ENCODE measurements at regions not wholly inside any gene's neighbourhood (a gene's known extent, or its start where the extent isn't known, plus 50 kb on each side); places are given as distances from the start of the nearest gene placed in this dataset.

- no peak for DNase-seq
- no peak overlapping the region for H3K4me3 ChIP-seq
- no peak overlapping the region for H3K27ac ChIP-seq
- intact Hi-C loops (cut with DNase I) = no loop called here
- TF ChIP-seq CTCF (IDR thresholded peaks at IDR 0.05) = no peak
- TF ChIP-seq POLR2A (IDR thresholded peaks at IDR 0.05) = no peak
- no peaks in the 10 kb centered on the region for H3K36me3 ChIP-seq
- no peaks in the 10 kb centered on the region for H3K27me3 ChIP-seq
- no peaks in the 10 kb centered on the region for H3K4me1 ChIP-seq
- H3K9me3 ChIP-seq = no peaks in the 10 kb centered on the region
- WGBS, 2 donors = 75 to 84% methylated on average over 8 of the region's 8 CpGs
Observed at GRCh38 chr1:214205053-214205452, 75.9 kb upstream of the SMYD2 start.

- 74 to 91% methylated on average over 12 to 14 of the region's 14 CpGs for WGBS, 2 donors
- Histone ChIP-seq H3K9me3 (no peaks in the 10 kb centered on the region), H3K27me3 (no peaks in the 10 kb centered on the region), H3K27ac (no peak overlapping the region), H3K4me3 (no peak overlapping the region), H3K36me3 (no peaks in the 10 kb centered on the region), H3K4me1 (peaks cover 0 to 9% (median 0%) of the 10 kb centered on the region in 3 donors)
- no peak for DNase-seq
- TF ChIP-seq CTCF (IDR thresholded peaks at IDR 0.05) = no peak
- intact Hi-C loops (cut with DNase I) = no loop called here
Observed at GRCh38 chr1:214208460-214208859, 72.5 kb upstream of the SMYD2 start.

GRCh38 chr1:214209260-214209808 lies 71.6 kb upstream of the SMYD2 start:
- Histone ChIP-seq H3K9me3 (no peaks in the 10 kb centered on the region), H3K4me1 (peaks cover 0 to 18% (median 2%) of the 10 kb centered on the region in 3 donors), H3K27ac (no peak overlapping the region), H3K4me3 (no peak overlapping the region), H3K36me3 (no peaks in the 10 kb centered on the region), H3K27me3 (no peaks in the 10 kb centered on the region)
- WGBS, 2 donors = 80 to 92% methylated on average over 1 to 4 of the region's 7 CpGs
- DNase-seq = no peak
- TF ChIP-seq POLR2A (IDR thresholded peaks at IDR 0.05) (no peak), CTCF (IDR thresholded peaks at IDR 0.05) (no peak)
- intact Hi-C loops (cut with DNase I) = no loop called here

- Histone ChIP-seq H3K9me3 (no peaks in the 10 kb centered on the region), H3K36me3 (no peaks in the 10 kb centered on the region), H3K4me1 (peaks cover 0 to 34% (median 3%) of the 10 kb centered on the region in 3 donors), H3K4me3 (no peak overlapping the region), H3K27me3 (peaks cover 0 to 3% (median 0%) of the 10 kb centered on the region in 4 donors), H3K27ac (no peak overlapping the region)
- no peak for DNase-seq
- no peak for TF ChIP-seq POLR2A (IDR thresholded peaks at IDR 0.05)
- TF ChIP-seq CTCF (IDR thresholded peaks at IDR 0.05) = no peak
- WGBS, 2 donors = 40 to 53% methylated on average over 4 of the region's 4 CpGs
- intact Hi-C loops (cut with DNase I) = no loop called here
Observed at GRCh38 chr1:214213136-214213535, 67.8 kb upstream of the SMYD2 start.

- Histone ChIP-seq H3K36me3 (no peaks in the 10 kb centered on the region), H3K27ac (no peak overlapping the region), H3K9me3 (no peaks in the 10 kb centered on the region), H3K4me3 (no peak overlapping the region), H3K27me3 (peaks cover 0 to 19% (median 0%) of the 10 kb centered on the region in 4 donors), H3K4me1 (peaks cover 0 to 34% (median 3%) of the 10 kb centered on the region in 3 donors)
- no peak for TF ChIP-seq POLR2A (IDR thresholded peaks at IDR 0.05)
- no peak for TF ChIP-seq CTCF (IDR thresholded peaks at IDR 0.05)
- no peak for DNase-seq
- intact Hi-C loops (cut with DNase I) = no loop called here
- 48 to 80% methylated on average over 1 of the region's 1 CpG for WGBS, 2 donors
Observed at GRCh38 chr1:214214851-214215250, 66.1 kb upstream of the SMYD2 start.

All from esophagus squamous epithelium (tissue), 5 donors.